ENCODE measurements at regions not wholly inside any gene's neighbourhood (a gene's known extent, or its start where the extent isn't known, plus 50 kb on each side); places are given as distances from the start of the nearest gene placed in this dataset.

DNA sequence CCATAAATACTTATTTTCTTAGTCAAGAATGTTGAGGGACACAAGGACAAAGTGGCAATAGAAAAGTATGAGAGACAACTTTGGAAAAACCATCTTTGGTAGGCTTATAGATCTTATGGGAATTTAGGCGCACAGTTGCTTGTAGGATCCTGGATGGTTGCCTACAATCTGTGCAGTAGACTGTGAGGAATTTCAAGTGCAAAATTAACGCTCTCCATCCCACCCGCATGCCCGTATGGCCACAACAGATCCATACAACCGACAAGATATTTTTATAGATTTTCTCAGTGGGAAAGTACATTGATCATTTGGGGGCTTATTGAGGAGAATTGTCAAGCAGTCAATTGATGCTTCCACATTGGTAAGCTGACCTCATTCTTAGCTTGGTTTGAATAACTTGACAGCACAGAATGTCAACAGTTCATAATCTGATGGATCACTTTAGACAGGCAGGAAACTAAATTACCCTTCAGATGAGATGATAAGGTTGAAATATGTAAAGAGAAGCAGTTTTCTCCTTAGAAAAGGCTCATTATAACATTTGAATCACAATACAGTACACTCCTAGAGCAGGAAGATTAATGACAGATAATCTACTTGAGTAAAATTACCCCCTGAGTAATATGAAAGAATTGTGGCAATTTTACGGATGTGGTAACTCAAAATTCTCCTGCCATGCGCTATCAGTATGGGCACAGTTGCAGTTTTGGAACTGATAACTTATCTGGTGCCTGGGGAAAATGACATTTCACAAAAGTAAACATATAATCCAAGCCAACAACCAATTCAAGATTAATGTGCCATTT, 479.7 kb downstream of the KIF20B start:
- no peak overlapping the region for H3K4me3 Mint-ChIP-seq
- no peak for ATAC-seq (ENCODE audit: poor library complexity)
- no peaks in the 10 kb centered on the region for H3K9me3 Mint-ChIP-seq
- H3K36me3 Mint-ChIP-seq (ENCODE audit: low read depth) = no peaks in the 10 kb centered on the region
- ChIA-PET CTCF (no interaction called here), POLR2A (no interaction called here)
- H3K27me3 Mint-ChIP-seq = no peaks in the 10 kb centered on the region
- TF ChIP-seq, protein P1, sequence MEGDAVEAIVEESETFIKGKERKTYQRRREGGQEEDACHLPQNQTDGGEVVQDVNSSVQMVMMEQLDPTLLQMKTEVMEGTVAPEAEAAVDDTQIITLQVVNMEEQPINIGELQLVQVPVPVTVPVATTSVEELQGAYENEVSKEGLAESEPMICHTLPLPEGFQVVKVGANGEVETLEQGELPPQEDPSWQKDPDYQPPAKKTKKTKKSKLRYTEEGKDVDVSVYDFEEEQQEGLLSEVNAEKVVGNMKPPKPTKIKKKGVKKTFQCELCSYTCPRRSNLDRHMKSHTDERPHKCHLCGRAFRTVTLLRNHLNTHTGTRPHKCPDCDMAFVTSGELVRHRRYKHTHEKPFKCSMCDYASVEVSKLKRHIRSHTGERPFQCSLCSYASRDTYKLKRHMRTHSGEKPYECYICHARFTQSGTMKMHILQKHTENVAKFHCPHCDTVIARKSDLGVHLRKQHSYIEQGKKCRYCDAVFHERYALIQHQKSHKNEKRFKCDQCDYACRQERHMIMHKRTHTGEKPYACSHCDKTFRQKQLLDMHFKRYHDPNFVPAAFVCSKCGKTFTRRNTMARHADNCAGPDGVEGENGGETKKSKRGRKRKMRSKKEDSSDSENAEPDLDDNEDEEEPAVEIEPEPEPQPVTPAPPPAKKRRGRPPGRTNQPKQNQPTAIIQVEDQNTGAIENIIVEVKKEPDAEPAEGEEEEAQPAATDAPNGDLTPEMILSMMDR (IDR thresholded peaks at IDR 0.05) = no peak
- H3K4me1 ChIP-seq (ENCODE audit: insufficient read depth, low read length) = no peaks in the 10 kb centered on the region
- no peak overlapping the region for H3K4me3 ChIP-seq (ENCODE audit: low read length)
- intact Hi-C loops (cut with DNase I, micrococcal nuclease) = no loop called here
- no peaks in the 10 kb centered on the region for H3K9me3 ChIP-seq (ENCODE audit: control insufficient read depth in 1 of 2, insufficient read depth in 1 of 2, low read length in 2 of 2)
- H3K27ac ChIP-seq (ENCODE audit: low read depth in 1 of 2, low read length in 2 of 2) = no peak overlapping the region
- no peak for DNase-seq
- H3K36me3 ChIP-seq (ENCODE audit: insufficient read depth, low read length) = no peaks in the 10 kb centered on the region
- no peaks in the 10 kb centered on the region for H3K4me1 Mint-ChIP-seq (ENCODE audit: low read depth)
- H3K27me3 ChIP-seq (ENCODE audit: control insufficient read depth in 1 of 2, insufficient read depth in 2 of 2, low read length in 2 of 2) = no peaks in the 10 kb centered on the region
- no peak overlapping the region for H3K27ac Mint-ChIP-seq

DNA sequence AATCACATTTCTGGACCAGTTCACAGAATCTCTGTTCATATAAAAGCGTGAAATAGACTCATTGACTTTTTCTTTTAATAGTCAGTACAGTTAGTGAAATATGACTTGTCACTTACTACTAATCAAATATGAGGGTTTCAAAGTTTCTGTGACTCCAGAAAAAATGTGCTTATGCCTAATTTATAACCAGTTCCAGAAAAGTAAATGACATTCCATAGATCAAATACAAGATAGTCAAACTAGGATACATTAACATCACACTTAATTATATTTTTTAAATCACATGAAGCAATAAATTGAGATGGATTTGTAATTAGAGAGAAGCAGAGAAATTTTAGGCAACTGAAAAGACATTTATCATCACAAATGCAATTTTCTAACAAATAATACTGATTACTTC, 491.4 kb downstream of the KIF20B start:
- ATAC-seq (ENCODE audit: poor library complexity) = no peak
- H3K4me1 Mint-ChIP-seq (ENCODE audit: low read depth) = no peaks in the 10 kb centered on the region
- TF ChIP-seq, protein P1 (IDR thresholded peaks at IDR 0.05) = no peak
- Histone ChIP-seq H3K27me3 (ENCODE audit: control insufficient read depth in 1 of 2, insufficient read depth in 2 of 2, low read length in 2 of 2) (no peaks in the 10 kb centered on the region), H3K27ac (ENCODE audit: low read depth in 1 of 2, low read length in 2 of 2) (no peak overlapping the region), H3K36me3 (ENCODE audit: insufficient read depth, low read length) (no peaks in the 10 kb centered on the region), H3K4me1 (ENCODE audit: insufficient read depth, low read length) (no peaks in the 10 kb centered on the region), H3K4me3 (ENCODE audit: low read length) (no peak overlapping the region), H3K9me3 (ENCODE audit: control insufficient read depth in 1 of 2, insufficient read depth in 1 of 2, low read length in 2 of 2) (no peaks in the 10 kb centered on the region)
- no peak overlapping the region for H3K4me3 Mint-ChIP-seq
- H3K27ac Mint-ChIP-seq = no peak overlapping the region
- intact Hi-C loops (cut with DNase I, micrococcal nuclease) = no loop called here
- H3K9me3 Mint-ChIP-seq = no peaks in the 10 kb centered on the region
- peaks cover 3% of the 10 kb centered on the region for H3K27me3 Mint-ChIP-seq
- ChIA-PET CTCF (no interaction called here), POLR2A (no interaction called here)
- no peak for DNase-seq
- H3K36me3 Mint-ChIP-seq (ENCODE audit: low read depth) = no peaks in the 10 kb centered on the region

DNA sequence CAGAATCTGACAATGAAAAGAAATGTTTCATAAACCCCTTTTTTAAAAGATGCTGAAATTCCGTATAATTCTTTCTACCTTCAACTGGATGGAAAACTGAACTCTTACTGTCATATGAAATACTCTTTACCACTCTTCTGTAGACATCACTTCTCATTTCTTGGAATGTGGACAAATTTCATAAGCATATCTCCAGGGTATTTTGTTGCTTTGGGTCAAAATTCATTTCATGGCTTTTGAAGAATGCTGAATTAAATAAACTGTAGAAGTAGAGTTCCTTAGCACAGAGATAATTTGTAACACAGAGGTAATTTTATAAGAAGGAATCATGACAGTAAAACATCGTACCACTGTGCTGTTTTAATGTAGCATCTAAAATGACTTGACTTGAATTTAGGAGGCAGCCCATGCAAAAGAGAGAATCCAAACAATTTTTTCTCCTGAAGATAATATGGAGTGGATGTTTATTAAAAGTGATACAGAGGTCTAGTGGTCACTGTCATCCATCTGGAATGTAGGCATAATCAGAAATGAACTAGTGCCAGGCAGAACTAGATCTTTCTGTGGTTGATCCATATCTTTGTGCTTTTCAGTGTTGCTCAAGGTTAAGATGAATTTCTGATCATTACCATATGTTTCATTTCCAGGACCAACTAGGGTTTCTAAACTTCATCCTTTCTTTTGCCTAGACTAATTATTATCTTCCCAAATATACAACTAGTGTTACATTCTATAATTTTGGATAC, 492.0 kb downstream of the KIF20B start:
- H3K4me1 Mint-ChIP-seq (ENCODE audit: low read depth) = no peaks in the 10 kb centered on the region
- ChIA-PET POLR2A (no interaction called here), CTCF (no interaction called here)
- Histone ChIP-seq H3K27ac (ENCODE audit: low read depth in 1 of 2, low read length in 2 of 2) (no peak overlapping the region), H3K27me3 (ENCODE audit: control insufficient read depth in 1 of 2, insufficient read depth in 2 of 2, low read length in 2 of 2) (no peaks in the 10 kb centered on the region), H3K9me3 (ENCODE audit: control insufficient read depth in 1 of 2, insufficient read depth in 1 of 2, low read length in 2 of 2) (no peaks in the 10 kb centered on the region), H3K4me3 (ENCODE audit: low read length) (no peak overlapping the region), H3K4me1 (ENCODE audit: insufficient read depth, low read length) (no peaks in the 10 kb centered on the region), H3K36me3 (ENCODE audit: insufficient read depth, low read length) (no peaks in the 10 kb centered on the region)
- intact Hi-C loops (cut with DNase I, micrococcal nuclease) = no loop called here
- DNase-seq = no peak
- no peak overlapping the region for H3K4me3 Mint-ChIP-seq
- peaks cover 3% of the 10 kb centered on the region for H3K27me3 Mint-ChIP-seq
- TF ChIP-seq, protein P1 (IDR thresholded peaks at IDR 0.05) = no peak
- H3K27ac Mint-ChIP-seq = no peak overlapping the region
- no peaks in the 10 kb centered on the region for H3K36me3 Mint-ChIP-seq (ENCODE audit: low read depth)
- H3K9me3 Mint-ChIP-seq = no peaks in the 10 kb centered on the region
- ATAC-seq (ENCODE audit: poor library complexity) = no peak

Measured in CD4-positive, alpha-beta T cell (primary cell).